A549 (cell line): ENCODE measurements at regions not wholly inside any gene's neighbourhood (a gene's known extent, or its start where the extent isn't known, plus 50 kb on each side); places are given as distances from the start of the nearest gene placed in this dataset.

Source experiments
- CTCF ChIP-seq: fragments of >200 bp; sonication (Bioruptor Twin); formaldehyde crosslinking; IDR thresholded peaks from 3 replicates; pipeline ENCODE4 v1.5.1; 2016
- POLR2A ChIP-seq: IDR thresholded peaks from 2 replicates; pipeline ENCODE4 v1.6.1; 2012; ENCODE audit warnings: mild to moderate bottlenecking, low read length
- ZSCAN20 ChIP-seq: fragments of 250-450 bp; sonication (Bioruptor Pico); IDR thresholded peaks from 2 replicates; pipeline ENCODE4 v1.8.0; 2022; ENCODE audit warnings: mild to moderate bottlenecking, moderate library complexity

GRCh38 chr5:174626369-174626920 is 97.9 kb upstream of the MSX2 start:
- TF ChIP-seq CTCF (no peak), POLR2A (no peak), ZSCAN20 (no peak)
